Calu3 (cell line): ENCODE measurements at regions not wholly inside any gene's neighbourhood (a gene's known extent, or its start where the extent isn't known, plus 50 kb on each side); places are given as distances from the start of the nearest gene placed in this dataset.

Experiments
- BruUV-seq: library from RNA; stranded (reverse); fragments of 400-500 nt; replicated peaks from 2 replicates; lab custom pipeline; 2021; lab: Mats Ljungman, UMichigan
- CTCF ChIA-PET: fragments of 300-600 bp; sonication (Branson Sonifier 250); formaldehyde crosslinking; loops from one replicate; lab custom pipeline; 2022; ENCODE audit warnings: antibody characterized with exemption; lab: Charles Lee
- DNase-seq: peaks from one replicate; pipeline ENCODE4 v3.0.0; 2022
- H3K27ac Mint-ChIP-seq: one replicate; pipeline ENCODE4 v1.8.0; 2022; ENCODE audit warnings: mixed read lengths; ENCODE audit not compliant: unreplicated experiment
- H3K27me3 Mint-ChIP-seq: one replicate; pipeline ENCODE4 v1.8.0; 2022; ENCODE audit warnings: mixed read lengths; ENCODE audit not compliant: unreplicated experiment
- H3K36me3 Mint-ChIP-seq: one replicate; pipeline ENCODE4 v1.8.0; 2022; ENCODE audit warnings: mild to moderate bottlenecking, moderate library complexity, mixed read lengths; ENCODE audit not compliant: insufficient read depth, unreplicated experiment
- H3K4me1 Mint-ChIP-seq: one replicate; pipeline ENCODE4 v1.8.0; 2022; ENCODE audit warnings: mild to moderate bottlenecking, low read depth, mixed read lengths; ENCODE audit not compliant: unreplicated experiment
- H3K4me3 Mint-ChIP-seq: one replicate; pipeline ENCODE4 v1.8.0; 2022; ENCODE audit warnings: mild to moderate bottlenecking, low read depth, moderate library complexity, mixed read lengths; ENCODE audit not compliant: unreplicated experiment
- H3K9me3 Mint-ChIP-seq: one replicate; pipeline ENCODE4 v1.8.0; 2022; ENCODE audit warnings: low read depth, mixed read lengths; ENCODE audit not compliant: unreplicated experiment
- intact Hi-C: fragments of 100-400 bp; cut with micrococcal nuclease; formaldehyde crosslinking; loops from one replicate; pipeline ENCODE4 v1.10.0; 2022; ENCODE audit not compliant: unreplicated experiment
- TF ChIP-seq, protein P1 (sequence below): fragments of 200-600 bp; IDR thresholded peaks from one replicate; pipeline ENCODE4 v1.8.0; 2022; ENCODE audit warnings: antibody characterized with exemption; ENCODE audit not compliant: unreplicated experiment

DNA sequence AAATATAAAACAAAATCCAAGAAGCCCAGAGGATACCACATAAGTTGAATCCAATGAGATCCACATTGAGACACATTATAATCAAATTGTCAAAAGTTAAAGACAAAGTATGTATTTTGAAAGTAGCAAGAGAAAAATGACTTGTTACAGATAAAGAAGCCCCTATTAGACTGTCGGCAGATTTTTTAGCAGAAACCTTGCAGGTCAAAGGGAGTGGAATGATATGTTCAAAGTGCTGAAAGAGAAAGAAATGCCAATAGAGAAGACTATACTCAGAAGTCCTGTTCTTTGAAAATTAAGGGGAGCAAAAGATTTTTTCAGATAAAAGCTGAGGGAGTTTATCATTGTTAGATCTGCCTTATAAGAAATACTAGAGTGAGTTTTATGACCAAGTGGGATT is 148.9 kb upstream of the EPHA5 start:
- no peak overlapping the region for H3K4me3 Mint-ChIP-seq
- CTCF ChIA-PET = no interaction called here
- TF ChIP-seq, protein P1, sequence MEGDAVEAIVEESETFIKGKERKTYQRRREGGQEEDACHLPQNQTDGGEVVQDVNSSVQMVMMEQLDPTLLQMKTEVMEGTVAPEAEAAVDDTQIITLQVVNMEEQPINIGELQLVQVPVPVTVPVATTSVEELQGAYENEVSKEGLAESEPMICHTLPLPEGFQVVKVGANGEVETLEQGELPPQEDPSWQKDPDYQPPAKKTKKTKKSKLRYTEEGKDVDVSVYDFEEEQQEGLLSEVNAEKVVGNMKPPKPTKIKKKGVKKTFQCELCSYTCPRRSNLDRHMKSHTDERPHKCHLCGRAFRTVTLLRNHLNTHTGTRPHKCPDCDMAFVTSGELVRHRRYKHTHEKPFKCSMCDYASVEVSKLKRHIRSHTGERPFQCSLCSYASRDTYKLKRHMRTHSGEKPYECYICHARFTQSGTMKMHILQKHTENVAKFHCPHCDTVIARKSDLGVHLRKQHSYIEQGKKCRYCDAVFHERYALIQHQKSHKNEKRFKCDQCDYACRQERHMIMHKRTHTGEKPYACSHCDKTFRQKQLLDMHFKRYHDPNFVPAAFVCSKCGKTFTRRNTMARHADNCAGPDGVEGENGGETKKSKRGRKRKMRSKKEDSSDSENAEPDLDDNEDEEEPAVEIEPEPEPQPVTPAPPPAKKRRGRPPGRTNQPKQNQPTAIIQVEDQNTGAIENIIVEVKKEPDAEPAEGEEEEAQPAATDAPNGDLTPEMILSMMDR = no peak
- DNase-seq = no peak
- no peak overlapping the region for H3K27ac Mint-ChIP-seq
- no peaks in the 10 kb centered on the region for H3K36me3 Mint-ChIP-seq
- H3K27me3 Mint-ChIP-seq = no peaks in the 10 kb centered on the region
- peaks cover 4% of the 10 kb centered on the region for H3K9me3 Mint-ChIP-seq
- intact Hi-C loops = no loop called here
- no TSS peak for BruUV-seq
- no peaks in the 10 kb centered on the region for H3K4me1 Mint-ChIP-seq

DNA sequence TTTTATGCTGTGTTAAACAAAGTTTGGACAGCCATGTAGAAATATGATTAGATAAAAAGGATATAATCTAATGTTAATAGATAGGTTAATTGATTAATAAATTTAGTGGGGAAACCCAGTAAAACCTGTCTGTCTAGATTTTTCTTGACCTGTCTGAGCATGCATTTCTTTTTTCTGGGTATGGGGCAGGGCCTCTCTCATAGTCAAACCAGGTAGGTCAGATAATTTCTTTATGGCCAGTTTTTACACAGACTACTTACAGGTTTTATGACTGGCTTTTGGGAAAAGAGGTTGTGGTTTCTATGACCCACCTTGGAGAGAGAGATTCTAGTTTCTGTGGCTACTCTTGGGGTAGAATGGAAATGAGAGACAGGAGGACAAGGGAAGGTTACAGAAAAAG is 135.6 kb upstream of the EPHA5 start:
- Mint-ChIP-seq H3K4me1 (no peaks in the 10 kb centered on the region), H3K4me3 (no peak overlapping the region), H3K27ac (no peak overlapping the region), H3K9me3 (no peaks in the 10 kb centered on the region), H3K36me3 (no peaks in the 10 kb centered on the region), H3K27me3 (no peaks in the 10 kb centered on the region)
- DNase-seq = no peak
- TF ChIP-seq, protein P1 = no peak
- intact Hi-C loops = no loop called here
- no TSS peak for BruUV-seq
- CTCF ChIA-PET = no interaction called here

DNA sequence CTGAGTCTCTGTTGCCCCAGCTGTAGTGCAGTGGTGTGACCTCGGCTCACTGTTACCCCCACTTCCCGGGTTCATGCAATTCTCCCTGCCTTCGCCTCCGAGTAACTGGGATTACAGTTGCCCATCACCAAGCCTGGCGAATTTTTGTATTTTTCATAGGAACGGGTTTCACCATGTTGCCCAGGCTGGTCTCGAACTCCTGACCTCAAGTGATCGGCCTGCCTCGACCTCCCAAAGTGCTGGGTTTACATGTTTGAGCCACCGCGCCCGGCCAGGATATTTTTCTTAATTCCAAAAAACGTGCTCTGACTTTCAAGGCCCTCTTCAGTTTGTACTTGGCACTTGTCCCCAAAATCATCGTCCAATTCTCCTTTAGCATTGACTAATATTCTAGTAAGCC is 129.2 kb upstream of the EPHA5 start:
- H3K4me3 Mint-ChIP-seq = no peak overlapping the region
- intact Hi-C loops = no loop called here
- H3K9me3 Mint-ChIP-seq = peaks cover 3% of the 10 kb centered on the region
- TF ChIP-seq, protein P1 = no peak
- no TSS peak for BruUV-seq
- CTCF ChIA-PET = no interaction called here
- H3K4me1 Mint-ChIP-seq = no peaks in the 10 kb centered on the region
- no peak for DNase-seq
- no peak overlapping the region for H3K27ac Mint-ChIP-seq
- H3K27me3 Mint-ChIP-seq = no peaks in the 10 kb centered on the region
- no peaks in the 10 kb centered on the region for H3K36me3 Mint-ChIP-seq

DNA sequence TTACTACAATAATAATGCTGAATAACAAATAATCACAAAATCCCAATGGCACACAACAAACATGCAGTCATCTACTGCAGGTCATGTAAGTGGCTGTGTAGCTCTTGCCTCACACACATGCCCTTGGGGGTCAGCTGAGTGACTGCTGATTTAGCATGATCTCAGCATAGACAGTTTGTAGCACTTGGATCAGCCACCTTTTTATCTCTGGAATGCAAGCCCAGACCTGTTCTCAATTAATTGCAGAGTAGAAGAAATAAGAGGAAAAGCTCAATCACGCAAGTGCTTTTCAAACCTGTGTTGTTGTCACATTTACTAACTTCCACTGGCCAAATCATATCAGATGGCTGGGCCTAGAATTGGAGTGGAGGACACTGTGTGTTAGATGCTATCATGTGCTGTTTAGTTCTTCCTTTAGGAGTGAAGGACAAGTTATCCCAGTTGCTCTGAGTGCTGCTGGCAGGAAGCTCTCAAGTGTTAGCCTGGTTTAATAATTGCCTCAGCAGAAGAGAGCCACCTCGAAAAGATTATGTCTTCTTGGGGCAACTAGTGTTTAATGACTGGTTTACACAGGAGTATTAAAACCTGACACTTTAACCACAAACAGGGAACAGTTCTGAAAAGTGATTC is 128.3 kb upstream of the EPHA5 start:
- Mint-ChIP-seq H3K36me3 (no peaks in the 10 kb centered on the region), H3K4me3 (no peak overlapping the region), H3K27me3 (no peaks in the 10 kb centered on the region), H3K9me3 (peaks cover 3% of the 10 kb centered on the region), H3K27ac (no peak overlapping the region), H3K4me1 (no peaks in the 10 kb centered on the region)
- TF ChIP-seq, protein P1 = no peak
- CTCF ChIA-PET = no interaction called here
- no TSS peak for BruUV-seq
- no peak for DNase-seq
- intact Hi-C loops = no loop called here
